ENCODE measurements at regions not wholly inside any gene's neighbourhood (a gene's known extent, or its start where the extent isn't known, plus 50 kb on each side); places are given as distances from the start of the nearest gene placed in this dataset.

DNA sequence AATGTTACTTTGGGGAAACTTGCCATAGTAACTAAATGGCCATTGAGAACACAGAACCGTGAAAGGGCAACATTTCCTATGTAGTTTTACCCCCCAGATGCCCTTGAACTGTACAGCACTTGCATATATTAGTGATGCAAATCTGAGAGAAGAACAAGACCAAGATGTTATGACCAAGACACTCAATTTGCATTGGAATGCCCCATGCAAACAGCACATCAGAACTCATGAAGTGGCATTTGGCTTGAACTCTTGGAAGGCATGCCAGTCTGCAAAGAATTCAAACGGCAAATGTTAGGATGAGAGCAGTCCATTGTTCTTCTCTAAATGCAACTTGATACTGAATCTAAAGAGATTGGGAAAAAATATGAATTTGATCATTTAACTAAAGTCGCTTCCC is 139.4 kb upstream of the CXorf66 start:
- TF ChIP-seq, protein P1, sequence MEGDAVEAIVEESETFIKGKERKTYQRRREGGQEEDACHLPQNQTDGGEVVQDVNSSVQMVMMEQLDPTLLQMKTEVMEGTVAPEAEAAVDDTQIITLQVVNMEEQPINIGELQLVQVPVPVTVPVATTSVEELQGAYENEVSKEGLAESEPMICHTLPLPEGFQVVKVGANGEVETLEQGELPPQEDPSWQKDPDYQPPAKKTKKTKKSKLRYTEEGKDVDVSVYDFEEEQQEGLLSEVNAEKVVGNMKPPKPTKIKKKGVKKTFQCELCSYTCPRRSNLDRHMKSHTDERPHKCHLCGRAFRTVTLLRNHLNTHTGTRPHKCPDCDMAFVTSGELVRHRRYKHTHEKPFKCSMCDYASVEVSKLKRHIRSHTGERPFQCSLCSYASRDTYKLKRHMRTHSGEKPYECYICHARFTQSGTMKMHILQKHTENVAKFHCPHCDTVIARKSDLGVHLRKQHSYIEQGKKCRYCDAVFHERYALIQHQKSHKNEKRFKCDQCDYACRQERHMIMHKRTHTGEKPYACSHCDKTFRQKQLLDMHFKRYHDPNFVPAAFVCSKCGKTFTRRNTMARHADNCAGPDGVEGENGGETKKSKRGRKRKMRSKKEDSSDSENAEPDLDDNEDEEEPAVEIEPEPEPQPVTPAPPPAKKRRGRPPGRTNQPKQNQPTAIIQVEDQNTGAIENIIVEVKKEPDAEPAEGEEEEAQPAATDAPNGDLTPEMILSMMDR (IDR thresholded peaks at IDR 0.05; ENCODE audit: insufficient read depth in 1 of 2, low read depth in 1 of 2, low read length in 1 of 2, severe bottlenecking in 1 of 2, unreplicated experiment in 1 of 2): no peak
- H3K4me3 Mint-ChIP-seq (ENCODE audit: unreplicated experiment): no peak overlapping the region
- H3K27me3 Mint-ChIP-seq (ENCODE audit: insufficient read depth, unreplicated experiment): peaks cover 2% of the 10 kb centered on the region
- no peaks in the 10 kb centered on the region for H3K4me1 ChIP-seq
- no peaks in the 10 kb centered on the region for H3K27me3 ChIP-seq (replicated peaks; ENCODE audit: control insufficient read depth, insufficient read depth, low read length)
- H3K36me3 Mint-ChIP-seq (ENCODE audit: insufficient read depth, unreplicated experiment): no peaks in the 10 kb centered on the region
- intact Hi-C loops (cut with micrococcal nuclease; ENCODE audit: unreplicated experiment): no loop called here
- no peaks in the 10 kb centered on the region for H3K36me3 ChIP-seq (ENCODE audit: control insufficient read depth, insufficient read depth, low read length)
- no peak overlapping the region for H3K27ac Mint-ChIP-seq (ENCODE audit: unreplicated experiment)
- no peak overlapping the region for H3K4me3 ChIP-seq (ENCODE audit: low read depth, low read length)
- H3K9me3 Mint-ChIP-seq (ENCODE audit: unreplicated experiment): no peaks in the 10 kb centered on the region
- no TSS peak for BruUV-seq (replicated peaks)
- CTCF ChIA-PET: no interaction called here
- no peaks in the 10 kb centered on the region for H3K4me1 Mint-ChIP-seq (ENCODE audit: low read depth, unreplicated experiment)
- no peaks in the 10 kb centered on the region for H3K9me3 ChIP-seq
- POLR2A ChIA-PET: no interaction called here
- DNase-seq: no peak

DNA sequence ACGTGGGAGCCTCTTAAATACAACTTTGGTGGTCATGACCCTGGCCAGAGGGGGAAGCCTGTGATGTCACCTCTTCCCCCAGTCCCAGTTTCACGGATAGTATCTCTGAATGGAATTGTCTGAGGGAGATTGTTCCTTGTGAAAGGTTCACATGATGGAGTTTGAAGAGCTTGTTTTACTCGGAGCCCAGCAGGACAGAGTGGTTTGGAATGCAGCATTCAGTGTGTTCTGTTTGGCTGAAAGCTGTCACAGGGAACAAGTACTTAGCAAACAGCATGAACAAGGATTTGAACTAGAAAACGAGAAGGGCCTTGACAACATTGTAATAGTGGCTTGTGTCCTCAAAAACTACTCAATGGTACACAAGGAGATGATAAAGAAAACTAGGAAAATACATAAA is 133.9 kb upstream of the CXorf66 start:
- no peaks in the 10 kb centered on the region for H3K4me1 ChIP-seq
- ChIA-PET CTCF (interaction anchor here (0.7 kb wide), 1 partner anchor 45 kb away, joined by 3 read pairs; no protein-coding TSS in a partner anchor), POLR2A (no interaction called here)
- BruUV-seq (replicated peaks): no TSS peak
- H3K9me3 Mint-ChIP-seq (ENCODE audit: unreplicated experiment): no peaks in the 10 kb centered on the region
- peaks cover 2% of the 10 kb centered on the region for H3K27me3 Mint-ChIP-seq (ENCODE audit: insufficient read depth, unreplicated experiment)
- intact Hi-C loops (cut with micrococcal nuclease; ENCODE audit: unreplicated experiment): no loop called here
- H3K4me3 Mint-ChIP-seq (ENCODE audit: unreplicated experiment): no peak overlapping the region
- H3K4me3 ChIP-seq (ENCODE audit: low read depth, low read length): no peak overlapping the region
- H3K27me3 ChIP-seq (replicated peaks; ENCODE audit: control insufficient read depth, insufficient read depth, low read length): no peaks in the 10 kb centered on the region
- H3K27ac Mint-ChIP-seq (ENCODE audit: unreplicated experiment): no peak overlapping the region
- no peaks in the 10 kb centered on the region for H3K4me1 Mint-ChIP-seq (ENCODE audit: low read depth, unreplicated experiment)
- no peaks in the 10 kb centered on the region for H3K36me3 Mint-ChIP-seq (ENCODE audit: insufficient read depth, unreplicated experiment)
- H3K36me3 ChIP-seq (ENCODE audit: control insufficient read depth, insufficient read depth, low read length): no peaks in the 10 kb centered on the region
- no peaks in the 10 kb centered on the region for H3K9me3 ChIP-seq
- TF ChIP-seq, protein P1 (IDR thresholded peaks at IDR 0.05; ENCODE audit: insufficient read depth in 1 of 2, low read depth in 1 of 2, low read length in 1 of 2, severe bottlenecking in 1 of 2, unreplicated experiment in 1 of 2): no peak
- no peak for DNase-seq

DNA sequence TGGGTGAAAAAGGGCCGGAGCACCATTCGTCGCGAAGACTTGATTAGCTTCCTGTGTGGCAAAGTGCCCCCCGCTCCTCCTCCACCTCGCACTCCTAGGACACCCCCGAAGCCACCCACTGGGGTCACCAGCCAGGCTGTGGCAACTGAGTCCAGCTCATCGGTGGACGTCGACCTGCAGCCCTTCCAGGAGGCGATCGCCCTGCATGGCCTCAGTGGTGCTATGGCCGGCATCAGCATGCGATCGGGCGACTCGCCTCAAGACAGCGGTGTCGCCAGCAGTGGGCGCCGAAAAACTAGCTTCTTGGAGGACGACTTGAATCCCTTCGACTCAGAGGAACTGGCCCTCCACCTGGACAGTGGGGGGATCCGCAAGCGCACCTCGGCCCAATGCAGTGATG is 126.8 kb upstream of the CXorf66 start:
- Mint-ChIP-seq H3K36me3 (ENCODE audit: insufficient read depth, unreplicated experiment) (no peaks in the 10 kb centered on the region), H3K27me3 (ENCODE audit: insufficient read depth, unreplicated experiment) (peaks cover 7% of the 10 kb centered on the region), H3K9me3 (ENCODE audit: unreplicated experiment) (no peaks in the 10 kb centered on the region), H3K4me1 (ENCODE audit: low read depth, unreplicated experiment) (no peaks in the 10 kb centered on the region), H3K27ac (ENCODE audit: unreplicated experiment) (no peak overlapping the region), H3K4me3 (ENCODE audit: unreplicated experiment) (no peak overlapping the region)
- Histone ChIP-seq H3K4me1 (no peaks in the 10 kb centered on the region), H3K36me3 (ENCODE audit: control insufficient read depth, insufficient read depth, low read length) (no peaks in the 10 kb centered on the region), H3K9me3 (no peaks in the 10 kb centered on the region), H3K4me3 (ENCODE audit: low read depth, low read length) (no peak overlapping the region), H3K27me3 (replicated peaks; ENCODE audit: control insufficient read depth, insufficient read depth, low read length) (no peaks in the 10 kb centered on the region)
- ChIA-PET POLR2A (no interaction called here), CTCF (no interaction called here)
- TF ChIP-seq, protein P1 (IDR thresholded peaks at IDR 0.05; ENCODE audit: insufficient read depth in 1 of 2, low read depth in 1 of 2, low read length in 1 of 2, severe bottlenecking in 1 of 2, unreplicated experiment in 1 of 2): no peak
- DNase-seq: no peak
- no TSS peak for BruUV-seq (replicated peaks)
- intact Hi-C loops (cut with micrococcal nuclease; ENCODE audit: unreplicated experiment): no loop called here

All from Caco-2 (cell line).